OCI-LY1 (cell line): ENCODE measurements at regions not wholly inside any gene's neighbourhood (a gene's known extent, or its start where the extent isn't known, plus 50 kb on each side); places are given as distances from the start of the nearest gene placed in this dataset.

Source experiments
- H2AFZ ChIP-seq: fragments of 200-600 bp; sonication (generic), shearing (Covaris generic); 2 replicates; pipeline ENCODE4 v1.6.0; 2014; ENCODE audit warnings: antibody characterized with exemption, mild to moderate bottlenecking, low read length
- H3F3A ChIP-seq: fragments of 200-600 bp; sonication (generic), shearing (Covaris generic); 2 replicates; pipeline ENCODE4 v1.6.0; 2014; ENCODE audit warnings: mild to moderate bottlenecking, antibody characterized with exemption, low read length, moderate library complexity; ENCODE audit not compliant: insufficient read depth
- H3K27ac ChIP-seq: fragments of 200-600 bp; sonication (generic); 2 replicates; pipeline ENCODE4 v1.5.1; 2014; ENCODE audit warnings: low read length, mixed run types, mild to moderate bottlenecking, low read depth; ENCODE audit not compliant: poor library complexity, severe bottlenecking
- H3K27me3 ChIP-seq: fragments of 200-600 bp; sonication (generic); 2 replicates; pipeline ENCODE4 v1.6.0; 2014; ENCODE audit warnings: antibody characterized with exemption, mild to moderate bottlenecking, low read length, moderate library complexity; ENCODE audit not compliant: insufficient read depth
- H3K36me3 ChIP-seq: fragments of 200-600 bp; sonication (generic); 2 replicates; pipeline ENCODE4 v1.6.1; 2014; ENCODE audit warnings: mild to moderate bottlenecking, antibody characterized with exemption, low read length, moderate library complexity, mixed read lengths; ENCODE audit not compliant: insufficient read depth
- H3K4me1 ChIP-seq: fragments of 200-600 bp; sonication (generic); 2 replicates; pipeline ENCODE4 v1.5.1; 2014; ENCODE audit warnings: mild to moderate bottlenecking, low read length, moderate library complexity; ENCODE audit not compliant: insufficient read depth, severe bottlenecking
- H3K4me2 ChIP-seq: fragments of 200-600 bp; sonication (generic), shearing (Covaris generic); 2 replicates; pipeline ENCODE4 v1.6.1; 2014; ENCODE audit warnings: low read length
- H3K4me3 ChIP-seq: fragments of 200-600 bp; sonication (generic); 2 replicates; pipeline ENCODE4 v1.5.1; 2014; ENCODE audit warnings: low read length, low read depth, mild to moderate bottlenecking, mixed read lengths; ENCODE audit not compliant: poor library complexity, severe bottlenecking
- H3K79me2 ChIP-seq: fragments of 200-600 bp; shearing (Covaris generic); 2 replicates; pipeline ENCODE4 v1.6.1; 2016; ENCODE audit warnings: mixed run types, low read length, mixed read lengths; ENCODE audit not compliant: insufficient read depth
- H3K9ac ChIP-seq: fragments of 200-600 bp; sonication (generic), shearing (Covaris generic); 2 replicates; pipeline ENCODE4 v1.6.1; 2014; ENCODE audit warnings: mild to moderate bottlenecking, low read length, mixed read lengths
- H3K9me2 ChIP-seq: fragments of 200-600 bp; sonication (generic), shearing (Covaris generic); 2 replicates; pipeline ENCODE4 v1.6.1; 2014; ENCODE audit warnings: low read depth, mild to moderate bottlenecking, low read length, mixed read lengths
- H3K9me3 ChIP-seq: fragments of 200-600 bp; shearing (Covaris generic); 2 replicates; pipeline ENCODE4 v1.6.1; 2014; ENCODE audit warnings: low read length, mixed read lengths
- H4K20me1 ChIP-seq: fragments of 200-600 bp; sonication (generic), shearing (Covaris generic); 2 replicates; pipeline ENCODE4 v1.6.0; 2016; ENCODE audit warnings: mild to moderate bottlenecking, low read length; ENCODE audit not compliant: insufficient read depth
- CTCF ChIP-seq: fragments of 200-600 bp; sonication (generic), shearing (Covaris generic); IDR thresholded peaks from 2 replicates; pipeline ENCODE4 v1.5.1; 2017; ENCODE audit warnings: mild to moderate bottlenecking, antibody characterized with exemption, low read length, moderate library complexity, mixed read lengths
- EZH2 ChIP-seq: fragments of 200-600 bp; sonication (generic), shearing (Covaris generic); IDR thresholded peaks from 2 replicates; pipeline ENCODE4 v1.8.0; 2017; ENCODE audit warnings: borderline replicate concordance, mixed run types, mild to moderate bottlenecking, antibody characterized with exemption, low read length, moderate library complexity, mixed read lengths

DNA sequence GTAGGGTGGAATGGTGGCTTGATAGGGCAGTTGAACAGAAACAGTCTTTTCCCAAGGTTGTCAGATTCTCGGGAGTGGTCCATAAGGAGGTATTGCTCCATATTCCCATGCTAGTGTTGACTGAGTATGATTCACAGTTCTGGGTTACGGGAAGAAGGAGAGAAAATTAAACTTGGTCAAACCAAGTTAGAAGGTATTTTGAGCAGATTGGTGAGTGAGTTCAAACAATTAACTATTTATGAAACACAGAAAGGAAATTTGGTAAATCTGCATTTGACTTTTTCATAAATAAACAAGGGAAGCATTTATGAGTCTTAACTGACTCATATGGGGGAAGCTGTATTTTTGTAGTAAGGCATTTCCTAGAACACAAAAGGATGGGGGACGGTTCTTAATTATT lies 2419.4 kb downstream of the PCDH9 start:
- Histone ChIP-seq H3F3A (no peaks in the 10 kb centered on the region), H4K20me1 (no peaks in the 10 kb centered on the region), H3K4me1 (no peaks in the 10 kb centered on the region), H3K9me3 (0 out of 2 replicates have a peak, but pooled peaks cover 8% of the 10 kb centered on the region), H3K27me3 (no peaks in the 10 kb centered on the region), H2AFZ (no peak overlapping the region), H3K4me3 (no peak overlapping the region), H3K9ac (no peak overlapping the region), H3K4me2 (no peak overlapping the region), H3K27ac (no peak overlapping the region), H3K36me3 (no peaks in the 10 kb centered on the region), H3K9me2 (no peaks in the 10 kb centered on the region), H3K79me2 (no peaks in the 10 kb centered on the region)
- TF ChIP-seq EZH2 (no peak), CTCF (no peak)

DNA sequence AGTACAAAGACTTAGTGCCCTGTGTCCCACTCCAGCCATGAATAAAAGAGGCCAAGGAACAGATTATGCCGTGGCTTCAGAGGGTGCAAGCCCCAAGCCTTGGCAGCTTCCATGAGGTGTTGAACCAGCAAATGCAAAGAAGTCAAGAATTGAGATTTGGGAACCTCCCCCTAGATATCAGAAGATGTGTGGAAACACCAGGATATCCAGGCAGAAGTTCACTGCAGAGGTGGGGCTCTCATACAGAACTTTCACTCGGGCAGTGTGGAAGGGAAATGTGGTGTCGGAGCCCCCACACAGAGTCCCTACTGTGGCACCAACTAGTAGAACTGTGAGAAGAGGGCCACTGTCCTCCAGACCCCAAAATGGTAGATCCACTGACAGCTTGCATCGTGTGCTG lies 2421.4 kb downstream of the PCDH9 start:
- H3K36me3 ChIP-seq, result no peaks in the 10 kb centered on the region
- H3F3A ChIP-seq, result no peaks in the 10 kb centered on the region
- no peak for TF ChIP-seq EZH2
- TF ChIP-seq CTCF, result no peak
- no peaks in the 10 kb centered on the region; the same call in 1 of the 2 replicates for H3K9me2 ChIP-seq
- no peaks in the 10 kb centered on the region for H3K79me2 ChIP-seq
- no peak overlapping the region for H3K27ac ChIP-seq
- H3K9ac ChIP-seq, result no peak overlapping the region
- 0 out of 2 replicates have a peak, but pooled peaks cover 8% of the 10 kb centered on the region for H3K9me3 ChIP-seq
- H3K4me3 ChIP-seq, result no peak overlapping the region
- H2AFZ ChIP-seq, result no peak overlapping the region
- H3K27me3 ChIP-seq, result no peaks in the 10 kb centered on the region
- no peak overlapping the region for H3K4me2 ChIP-seq
- no peaks in the 10 kb centered on the region for H3K4me1 ChIP-seq
- H4K20me1 ChIP-seq, result no peaks in the 10 kb centered on the region

- Histone ChIP-seq H3K9me3 (no peaks in the 10 kb centered on the region), H3F3A (no peaks in the 10 kb centered on the region), H3K36me3 (no peaks in the 10 kb centered on the region), H3K9me2 (no peaks in the 10 kb centered on the region; the same call in 1 of the 2 replicates), H2AFZ (peak overlapping the region; percentile 78; the same call in 1 of the 2 replicates), H3K27ac (no peak overlapping the region), H3K9ac (no peak overlapping the region), H3K4me3 (no peak overlapping the region), H4K20me1 (no peaks in the 10 kb centered on the region), H3K4me1 (no peaks in the 10 kb centered on the region), H3K27me3 (no peaks in the 10 kb centered on the region), H3K79me2 (no peaks in the 10 kb centered on the region), H3K4me2 (no peak overlapping the region)
- TF ChIP-seq CTCF, result no peak
- no peak for TF ChIP-seq EZH2
Measured at GRCh38 chr13:64801768-64802167, 2428.4 kb downstream of the PCDH9 start.
